ENCODE measurements at regions not wholly inside any gene's neighbourhood (a gene's known extent, or its start where the extent isn't known, plus 50 kb on each side); places are given as distances from the start of the nearest gene placed in this dataset.

- no peaks in the 10 kb centered on the region for H3K79me2 ChIP-seq (replicated peaks; ENCODE audit: insufficient read depth)
- peaks cover 3% of the 10 kb centered on the region for H3K27me3 Mint-ChIP-seq (ENCODE audit: insufficient read depth, low read depth, poor library complexity)
- H3K4me2 ChIP-seq: no peak overlapping the region
- ATAC-seq (no peak), DNase-seq (ENCODE audit: low spot score) (no peak)
- H3K4me3 ChIP-seq: no peak overlapping the region
- peaks cover 14% of the 10 kb centered on the region; the same call in 2 of the 3 replicates for H3K4me1 Mint-ChIP-seq
- no peak overlapping the region for H3K27ac Mint-ChIP-seq
- H3K27ac ChIP-seq (ENCODE audit: low read depth): no peak overlapping the region
- peaks cover 9% of the 10 kb centered on the region; the same call in 2 of the 3 replicates for H3K9me3 Mint-ChIP-seq
- H3K4me1 ChIP-seq (ENCODE audit: insufficient read depth): peaks cover 17% of the 10 kb centered on the region
- H3K27me3 ChIP-seq (ENCODE audit: insufficient read depth): no peaks in the 10 kb centered on the region
- TF ChIP-seq EZH2phosphoT487 (IDR thresholded peaks at IDR 0.05; ENCODE audit: unreplicated experiment): no peak
- TF ChIP-seq REST (IDR thresholded peaks at IDR 0.05; ENCODE audit: unreplicated experiment): no peak
- no peak for TF ChIP-seq NANOG (IDR thresholded peaks at IDR 0.05; ENCODE audit: borderline replicate concordance)
- TF ChIP-seq POLR2AphosphoS5 (IDR thresholded peaks at IDR 0.05; ENCODE audit: low read depth): no peak
- no peak for TF ChIP-seq ZNF462 (CRISPR knock-in tag; IDR thresholded peaks at IDR 0.05)
- TF ChIP-seq ETS1 (IDR thresholded peaks at IDR 0.05): no peak
- no peak for TF ChIP-seq CREB1 (CRISPR knock-in tag; IDR thresholded peaks at IDR 0.05; ENCODE audit: low read depth)
- no peak for TF ChIP-seq CTCF (conservative IDR thresholded peaks at IDR 0.05; ENCODE audit: low read depth in 2 of 2)
- TF ChIP-seq EZH2 (IDR thresholded peaks at IDR 0.05; ENCODE audit: low read depth, unreplicated experiment): no peak
- TF ChIP-seq ZNF331 (CRISPR knock-in tag; IDR thresholded peaks at IDR 0.05; ENCODE audit: low read depth): no peak
- no peak for TF ChIP-seq STAT1 (IDR thresholded peaks at IDR 0.05; ENCODE audit: unreplicated experiment)
- TF ChIP-seq ZNF114 (CRISPR knock-in tag; IDR thresholded peaks at IDR 0.05): no peak
- H4K20me1 ChIP-seq (replicated peaks; ENCODE audit: insufficient read depth): no peaks in the 10 kb centered on the region
- H3K36me3 ChIP-seq (ENCODE audit: insufficient read depth): no peaks in the 10 kb centered on the region
- H3F3A ChIP-seq (replicated peaks; ENCODE audit: low read depth): no peaks in the 10 kb centered on the region
- H3K4me3 Mint-ChIP-seq: no peak overlapping the region
- no peaks in the 10 kb centered on the region; the same call in 2 of the 3 replicates for H3K36me3 Mint-ChIP-seq (ENCODE audit: low read depth)
- no peak overlapping the region for H2AFZ ChIP-seq
- H3K9me2 ChIP-seq (ENCODE audit: insufficient read depth): 0 out of 2 replicates have a peak, but pooled peaks cover 7% of the 10 kb centered on the region
These were observed 72.6 kb downstream of the ISX start for GRCh38 chr22:35138521-35138920.
